HG02642 (cell line): ENCODE measurements at regions not wholly inside any gene's neighbourhood (a gene's known extent, or its start where the extent isn't known, plus 50 kb on each side); places are given as distances from the start of the nearest gene placed in this dataset.

Experiments
- ATAC-seq: cut with Tn5 transposase; IDR thresholded peaks from one replicate; pipeline ENCODE4 v1.9.1; 2021; ENCODE audit warnings: mild to moderate bottlenecking; ENCODE audit not compliant: unreplicated experiment, poor library complexity

DNA sequence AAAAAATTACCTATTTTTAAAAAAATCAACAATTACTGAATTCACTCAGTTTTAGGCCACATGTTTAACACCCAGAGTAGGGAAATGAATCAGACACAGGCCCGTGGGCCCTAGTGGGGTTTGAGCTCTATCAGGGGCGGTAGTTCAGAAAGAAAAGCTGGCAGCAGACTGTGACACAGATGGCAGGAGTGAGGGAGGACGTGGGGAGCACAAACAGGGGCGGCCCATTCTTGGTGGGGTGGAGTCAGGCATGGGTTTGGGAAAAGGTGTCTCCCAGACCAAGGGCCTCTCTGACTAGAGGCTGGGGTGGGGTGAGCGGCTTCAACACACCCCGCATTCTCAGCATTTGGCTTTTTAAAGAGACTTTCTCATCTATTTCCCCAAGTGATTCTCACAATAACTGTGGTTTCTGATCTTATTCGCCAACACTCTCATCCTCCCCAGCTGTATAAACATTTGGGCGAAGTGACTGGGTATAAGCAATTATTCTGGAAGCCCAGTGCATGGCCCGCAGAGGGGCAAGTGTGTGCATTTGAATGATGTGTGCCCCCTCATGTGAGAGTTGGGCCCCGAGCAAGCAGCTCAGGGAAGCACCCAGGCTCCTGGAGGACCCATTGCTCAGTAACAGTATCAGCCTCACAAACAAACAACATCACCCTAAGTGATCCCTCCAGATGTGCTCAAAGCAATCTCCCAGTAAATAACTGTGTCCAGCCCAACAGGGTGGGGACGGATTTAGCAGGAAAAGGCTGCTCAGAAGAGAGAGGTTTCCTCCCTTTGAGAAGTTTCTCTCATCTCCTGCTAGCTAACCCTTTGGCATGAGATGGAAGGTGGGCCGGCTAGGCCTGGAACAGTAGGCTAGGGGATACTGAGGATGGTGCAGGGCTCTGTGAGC is 437.6 kb upstream of the ZMIZ1 start:
- ATAC-seq, result no peak

DNA sequence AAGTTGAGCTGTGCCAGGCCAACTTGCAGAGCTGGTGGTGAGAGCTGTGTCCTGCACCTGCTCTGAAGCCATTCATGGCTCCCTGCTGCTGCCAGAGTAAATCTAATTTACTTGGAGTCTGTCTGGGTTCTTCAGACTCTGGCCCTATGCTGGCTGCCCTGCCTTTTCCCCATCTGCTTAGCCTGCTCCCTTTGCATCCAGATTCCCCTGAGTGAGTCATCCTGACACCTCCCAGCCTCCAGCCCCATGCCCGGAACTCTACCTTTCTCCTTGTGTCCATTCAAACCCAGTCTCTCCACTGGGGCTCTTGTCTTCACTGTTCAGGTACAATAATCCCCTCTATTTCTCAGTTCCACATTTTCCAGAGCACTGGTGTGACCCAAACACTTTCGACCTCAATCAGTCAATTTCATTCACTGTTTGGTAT is 434.4 kb upstream of the ZMIZ1 start:
- no peak for ATAC-seq

DNA sequence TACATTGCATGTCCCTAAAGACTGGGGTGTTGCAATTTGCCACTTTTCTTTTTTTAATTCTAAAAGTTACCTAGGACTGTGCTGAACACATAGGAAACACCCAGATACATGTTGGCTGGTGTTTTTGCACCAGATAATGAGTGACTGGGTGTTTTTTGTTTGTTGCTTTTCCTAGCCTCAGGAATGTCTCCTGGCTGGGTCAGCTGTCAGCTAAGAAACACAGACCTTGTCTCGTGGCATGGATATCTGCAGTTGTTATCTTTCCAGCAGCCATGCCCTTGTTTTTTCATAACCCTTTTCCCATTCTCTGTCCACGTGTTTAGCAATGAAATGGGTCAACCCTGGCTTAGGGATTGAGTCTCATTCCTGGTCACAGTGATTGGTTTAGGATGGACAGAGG is 433.9 kb upstream of the ZMIZ1 start:
- no peak for ATAC-seq

DNA sequence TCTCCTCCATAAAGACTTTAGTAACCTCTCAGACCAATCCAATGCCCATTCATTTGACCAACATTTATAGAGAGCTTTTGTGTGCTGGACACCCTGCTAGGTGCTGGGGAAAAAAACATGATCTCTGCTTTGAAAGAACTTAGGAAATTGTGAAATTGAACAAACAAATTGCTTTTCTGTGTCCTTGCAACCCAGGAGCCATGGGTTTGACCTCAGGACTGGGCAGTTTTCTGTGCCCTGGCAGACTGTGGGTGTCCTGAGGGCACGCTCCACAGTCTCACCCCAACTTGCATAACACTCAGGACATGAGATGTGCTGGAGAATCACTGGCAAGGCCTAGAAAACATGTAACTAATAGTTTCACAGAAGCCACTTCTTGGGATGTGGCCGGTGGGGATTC is 429.1 kb upstream of the ZMIZ1 start:
- no peak for ATAC-seq

DNA sequence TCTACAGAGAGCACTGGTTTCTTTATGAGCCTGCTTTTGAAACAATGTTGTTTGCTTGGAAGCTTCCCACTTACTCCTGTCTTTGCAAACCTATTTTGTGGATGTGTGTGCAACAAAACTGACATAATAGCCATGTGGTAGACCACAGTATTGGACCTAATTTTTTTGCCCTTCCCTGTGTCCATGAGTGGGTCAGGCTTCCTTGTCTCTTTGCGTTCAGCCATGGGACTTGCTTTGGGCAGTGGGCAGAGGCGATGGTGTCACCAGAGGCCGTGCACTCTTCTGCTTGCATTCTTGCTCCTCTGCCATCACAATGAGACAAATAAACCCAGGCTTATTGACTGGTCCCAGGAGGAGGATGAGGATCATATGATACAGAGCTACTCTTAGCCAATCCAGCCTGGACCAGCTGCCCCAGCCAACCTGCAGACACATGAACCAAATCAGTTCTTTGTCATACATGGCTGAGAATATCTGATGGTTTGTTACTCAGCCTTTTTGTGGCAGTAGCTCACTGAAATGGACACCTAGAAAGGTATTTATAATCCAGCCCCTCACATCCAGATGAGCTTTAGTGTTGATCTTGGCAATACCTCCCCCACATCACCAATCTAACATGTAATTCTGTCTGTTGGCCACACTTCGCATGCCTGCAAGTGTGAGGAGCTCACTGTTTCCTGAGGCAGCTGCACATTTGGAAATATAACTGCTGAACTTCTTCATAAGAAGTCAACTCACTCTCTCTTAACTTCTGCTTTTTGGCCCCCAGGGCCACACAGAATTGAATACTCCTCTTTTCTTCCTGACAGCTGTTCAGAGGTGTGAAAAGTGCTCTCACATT is 427.8 kb upstream of the ZMIZ1 start:
- no peak for ATAC-seq

DNA sequence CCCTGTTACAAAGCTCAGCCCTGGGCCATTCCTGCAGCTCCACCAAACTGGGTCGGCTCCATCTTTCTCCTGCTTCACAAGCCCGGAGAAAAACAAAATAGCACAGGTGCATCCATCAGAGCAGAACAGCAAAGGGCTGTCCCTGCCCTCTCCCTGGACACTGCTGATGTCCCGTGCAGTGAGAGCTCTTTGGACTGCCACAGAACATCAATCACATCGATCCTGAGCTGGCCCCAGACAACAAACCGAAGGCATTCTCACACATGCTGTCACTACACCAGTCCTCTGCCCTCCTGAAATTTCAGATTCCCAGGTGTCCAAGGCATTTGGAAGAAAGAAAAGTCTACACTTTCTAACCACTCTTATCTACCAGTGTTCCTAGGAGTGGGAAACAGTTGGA is 427.1 kb upstream of the ZMIZ1 start:
- ATAC-seq, result no peak

DNA sequence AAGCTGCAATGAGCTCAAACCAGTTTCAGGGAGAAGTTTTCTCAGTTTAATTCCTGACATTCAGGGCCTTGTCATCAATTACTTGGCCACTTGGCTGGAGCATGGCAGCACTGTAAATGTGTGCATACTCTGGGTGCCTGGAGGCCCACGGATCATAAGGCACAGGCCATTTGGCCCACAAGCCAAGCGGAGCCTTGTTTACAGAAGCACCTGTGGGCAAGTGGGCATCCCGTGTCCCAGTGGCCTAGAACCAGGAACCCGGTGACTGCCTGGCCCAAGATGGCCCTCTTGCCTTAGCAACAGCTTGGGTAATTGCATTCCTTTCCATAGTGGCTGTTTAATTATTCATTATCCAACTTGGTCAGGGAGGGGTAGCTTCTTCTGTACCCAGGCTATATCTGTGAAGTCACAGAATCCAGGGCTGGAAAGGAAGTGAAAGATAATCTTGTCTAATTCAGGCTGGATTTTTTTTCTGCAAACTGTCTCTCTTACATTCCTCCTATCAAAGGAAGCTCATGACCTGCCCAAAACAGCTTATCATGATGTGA is 426.4 kb upstream of the ZMIZ1 start:
- no peak for ATAC-seq

DNA sequence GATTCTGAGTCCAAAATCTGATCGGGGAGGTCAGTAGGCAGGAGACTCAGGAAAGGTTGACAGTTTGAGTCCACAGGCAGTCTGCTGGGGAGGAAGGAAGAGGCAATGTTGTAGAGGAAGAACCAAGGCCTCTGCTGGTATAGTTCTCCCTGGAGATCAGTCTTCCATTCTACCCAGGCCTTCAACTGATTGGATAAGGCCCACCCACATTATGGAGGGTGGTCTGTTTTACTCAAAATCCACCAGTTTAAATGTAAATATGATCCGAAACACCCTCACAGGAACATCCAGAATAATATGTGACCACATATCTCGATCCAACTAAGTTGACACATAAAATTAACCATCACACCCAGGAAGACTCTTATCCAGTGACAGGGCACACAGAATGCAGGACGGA is 425.3 kb upstream of the ZMIZ1 start:
- no peak for ATAC-seq

DNA sequence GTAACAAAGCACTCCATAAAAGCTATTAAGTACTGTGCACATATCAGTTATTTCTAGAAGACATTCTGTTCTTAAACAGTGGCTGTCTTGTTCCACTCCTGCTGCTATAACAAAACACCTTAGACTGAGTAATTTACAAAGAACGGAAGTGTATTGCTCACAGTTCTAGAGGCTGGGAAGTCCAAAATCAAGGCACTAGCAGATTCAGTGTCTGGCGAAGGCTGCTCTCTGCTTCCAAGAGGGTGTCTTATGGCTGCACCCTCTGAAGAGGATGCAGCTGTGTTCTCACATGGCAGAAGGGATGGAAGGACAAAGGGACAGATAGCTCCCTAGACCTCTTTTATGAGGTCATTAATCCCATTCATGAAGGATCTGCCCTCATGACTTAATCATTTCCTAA is 424.2 kb upstream of the ZMIZ1 start:
- ATAC-seq, result no peak

DNA sequence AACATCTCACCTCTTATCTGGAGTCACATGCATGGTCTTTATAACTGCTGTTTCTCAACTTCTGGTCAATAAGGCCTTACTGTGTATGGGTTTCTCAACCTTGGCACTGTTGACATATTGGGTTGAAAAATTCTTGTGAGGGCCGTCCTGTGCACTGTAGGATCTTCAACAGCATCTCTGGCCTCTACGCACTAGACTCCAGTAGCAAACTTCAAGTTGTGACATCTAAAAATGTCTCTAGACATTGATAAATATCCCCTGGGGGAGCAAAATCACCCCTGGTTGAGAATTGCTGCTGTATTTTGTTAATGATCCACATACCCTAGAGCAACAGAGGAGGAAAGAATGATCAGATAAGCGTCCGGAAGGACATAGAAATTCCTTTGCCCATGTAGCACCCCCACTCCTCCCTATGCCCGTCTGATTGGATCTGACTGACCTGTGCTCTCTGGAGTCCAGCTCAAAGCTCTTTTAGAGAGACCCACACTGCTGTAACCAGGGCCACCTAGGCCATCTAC is 423.5 kb upstream of the ZMIZ1 start:
- no peak for ATAC-seq

DNA sequence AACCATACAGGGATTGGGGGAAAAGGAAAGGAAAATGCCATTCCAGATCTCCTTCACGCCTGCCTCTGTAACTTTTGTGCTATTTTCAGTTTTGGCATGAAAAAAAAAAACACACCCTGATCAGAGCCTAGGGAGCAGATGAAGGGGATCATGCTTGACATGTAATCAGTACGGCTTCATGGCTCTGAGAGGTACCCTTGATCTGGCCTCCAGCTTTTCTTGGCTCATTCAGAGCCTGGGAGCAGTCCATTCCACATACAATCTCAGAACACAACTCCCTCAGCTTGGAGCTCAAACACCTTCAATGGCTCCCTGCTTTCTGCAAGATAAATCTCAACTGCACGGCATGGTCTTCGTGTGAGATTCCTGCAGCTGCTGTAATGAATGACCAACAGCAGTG is 422.8 kb upstream of the ZMIZ1 start:
- no peak for ATAC-seq

DNA sequence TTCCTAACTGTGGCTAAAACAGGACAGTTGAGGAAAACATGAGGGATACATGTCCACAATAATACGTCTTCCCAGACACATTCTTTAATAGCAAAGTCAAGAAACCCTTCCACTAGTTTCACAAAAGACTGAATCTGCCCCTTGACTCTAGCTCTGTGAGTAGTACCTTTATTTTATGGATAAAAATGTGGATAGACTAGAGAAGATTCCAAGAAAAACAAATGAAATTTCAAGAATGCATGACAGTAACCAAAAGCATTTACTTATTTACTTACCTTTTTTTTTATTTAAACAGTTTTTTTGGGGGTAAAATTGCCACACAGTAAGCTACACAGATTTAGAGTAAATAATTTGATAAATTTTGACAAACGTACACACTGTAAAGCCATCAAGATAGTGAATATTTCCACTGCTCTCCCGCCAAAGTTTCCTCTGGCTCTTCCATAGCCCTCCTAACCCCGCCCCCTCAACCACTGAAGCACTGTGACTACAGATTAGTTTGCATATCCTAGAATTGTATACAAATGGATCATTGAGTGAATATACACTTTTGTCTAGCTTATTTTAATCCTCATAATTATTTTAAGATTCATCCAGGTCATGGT is 420.4 kb upstream of the ZMIZ1 start:
- no peak for ATAC-seq

DNA sequence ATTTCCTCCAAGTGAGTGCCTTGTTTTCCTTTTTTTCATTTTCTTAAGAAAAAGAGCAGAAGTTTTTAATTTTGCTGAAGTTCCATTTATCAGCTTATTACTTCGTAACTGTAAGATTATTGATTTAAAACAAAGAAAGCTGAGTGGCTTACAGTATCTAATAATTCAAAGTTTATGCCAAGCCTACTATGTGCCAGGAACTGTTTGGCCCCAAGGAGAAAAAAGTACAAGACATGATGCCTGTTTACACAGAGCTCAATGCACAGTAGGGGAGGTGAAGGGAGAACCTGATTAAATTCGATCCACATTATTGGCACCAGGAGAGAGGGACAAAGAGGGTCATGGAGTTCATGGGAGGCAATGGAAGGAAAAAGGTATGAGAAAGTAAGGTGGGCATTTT is 419.3 kb upstream of the ZMIZ1 start:
- no peak for ATAC-seq

DNA sequence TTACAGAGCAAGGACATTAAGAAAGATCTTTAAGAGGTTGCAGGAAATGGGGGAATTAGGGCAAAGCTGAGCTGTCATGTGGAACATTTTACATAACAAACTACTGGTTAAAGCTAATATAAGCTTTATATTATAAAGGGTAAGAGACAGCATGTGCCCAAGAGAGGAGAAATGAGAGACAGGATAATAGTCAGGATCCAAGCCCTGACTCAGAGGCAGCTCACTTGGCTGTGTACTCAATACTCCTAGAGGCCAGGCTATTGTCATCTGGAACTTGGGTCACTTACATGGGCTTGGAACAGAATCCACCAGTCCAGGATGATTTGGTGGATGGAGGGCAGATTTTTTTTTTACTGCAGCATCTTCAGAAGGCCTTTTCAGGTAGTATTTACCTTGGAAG is 418.6 kb upstream of the ZMIZ1 start:
- ATAC-seq, result no peak

DNA sequence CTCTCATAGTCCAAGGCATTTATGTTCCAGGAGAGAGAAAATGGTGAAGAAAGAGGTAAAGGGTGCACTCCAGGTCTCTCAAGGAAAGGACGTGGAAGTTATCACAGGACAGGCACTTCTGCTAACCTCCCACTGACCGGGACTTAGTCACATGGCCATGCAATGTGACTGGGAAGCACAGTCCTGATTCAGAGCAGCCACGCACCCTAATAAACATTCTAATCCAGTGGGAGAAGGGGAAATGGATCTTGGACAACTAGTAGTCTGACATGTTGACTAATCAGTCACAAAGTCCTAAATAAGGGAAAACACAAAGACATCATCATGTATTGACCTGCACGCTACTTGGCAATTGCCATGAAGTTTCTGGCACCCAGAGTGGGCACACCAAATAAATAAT is 417.5 kb upstream of the ZMIZ1 start:
- no peak for ATAC-seq

DNA sequence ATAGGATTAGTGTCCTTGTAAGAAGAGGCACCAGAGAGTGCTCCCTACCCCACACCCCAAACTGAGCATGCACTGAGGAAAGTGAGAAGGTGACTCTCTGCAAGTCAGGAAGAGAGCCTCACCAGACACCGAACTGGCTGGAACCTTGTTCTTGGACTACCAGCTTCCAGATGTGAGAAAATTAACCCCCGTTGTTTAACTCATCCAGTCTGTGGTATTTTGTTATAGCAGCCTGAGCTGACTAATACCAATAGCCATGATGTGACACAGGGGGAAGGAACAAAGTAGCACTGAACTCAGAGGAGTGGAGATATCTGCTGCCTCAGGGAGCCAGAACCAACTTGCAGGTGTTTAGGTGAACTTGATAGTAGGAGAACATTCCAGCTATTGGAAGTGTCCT is 415.2 kb upstream of the ZMIZ1 start:
- ATAC-seq, result no peak

DNA sequence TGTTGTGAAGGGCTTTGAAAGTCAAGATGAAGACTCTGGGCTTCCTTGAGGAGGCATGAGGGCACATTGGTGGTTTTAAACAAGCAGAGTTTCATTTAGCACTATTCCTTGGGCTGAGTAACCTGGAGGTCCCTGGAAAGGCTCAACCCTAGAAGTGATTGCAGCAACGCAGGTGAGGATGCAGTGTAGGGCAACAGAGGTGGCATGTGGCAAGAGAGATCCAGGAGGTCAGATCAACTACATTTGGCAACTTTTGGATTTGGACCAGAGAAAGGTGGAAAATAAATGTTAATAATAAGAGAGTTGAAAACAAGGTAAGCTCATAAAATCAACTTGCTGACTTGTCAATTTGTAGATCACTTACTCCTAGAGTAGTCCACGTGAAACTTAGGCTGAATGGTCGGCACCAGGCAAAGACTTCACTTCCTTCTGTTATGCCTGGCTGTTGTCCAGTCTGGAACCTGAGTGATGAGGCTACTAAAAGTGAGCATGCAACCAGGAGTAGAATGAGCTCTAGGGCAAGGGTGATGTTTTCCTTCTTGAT is 414.6 kb upstream of the ZMIZ1 start:
- no peak for ATAC-seq

DNA sequence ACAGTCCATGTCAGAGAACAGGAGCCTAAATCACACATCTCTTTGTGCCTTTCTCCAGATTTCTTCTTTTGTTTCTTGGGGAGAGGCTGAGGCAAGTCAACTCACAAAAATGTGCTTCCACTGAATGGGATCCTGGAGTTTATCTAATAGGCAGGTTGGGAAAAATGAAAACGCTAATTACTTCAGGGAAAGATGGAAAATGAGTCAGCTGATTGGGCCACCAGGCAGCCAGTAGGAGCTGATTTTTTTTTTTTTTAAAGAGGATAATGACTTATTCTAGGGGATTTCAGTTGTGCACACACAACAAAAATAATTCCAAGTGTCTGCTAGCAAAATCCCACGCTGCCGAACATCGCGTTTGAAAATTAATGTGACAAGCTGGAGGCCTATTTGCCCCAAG is 412.8 kb upstream of the ZMIZ1 start:
- ATAC-seq, result no peak

DNA sequence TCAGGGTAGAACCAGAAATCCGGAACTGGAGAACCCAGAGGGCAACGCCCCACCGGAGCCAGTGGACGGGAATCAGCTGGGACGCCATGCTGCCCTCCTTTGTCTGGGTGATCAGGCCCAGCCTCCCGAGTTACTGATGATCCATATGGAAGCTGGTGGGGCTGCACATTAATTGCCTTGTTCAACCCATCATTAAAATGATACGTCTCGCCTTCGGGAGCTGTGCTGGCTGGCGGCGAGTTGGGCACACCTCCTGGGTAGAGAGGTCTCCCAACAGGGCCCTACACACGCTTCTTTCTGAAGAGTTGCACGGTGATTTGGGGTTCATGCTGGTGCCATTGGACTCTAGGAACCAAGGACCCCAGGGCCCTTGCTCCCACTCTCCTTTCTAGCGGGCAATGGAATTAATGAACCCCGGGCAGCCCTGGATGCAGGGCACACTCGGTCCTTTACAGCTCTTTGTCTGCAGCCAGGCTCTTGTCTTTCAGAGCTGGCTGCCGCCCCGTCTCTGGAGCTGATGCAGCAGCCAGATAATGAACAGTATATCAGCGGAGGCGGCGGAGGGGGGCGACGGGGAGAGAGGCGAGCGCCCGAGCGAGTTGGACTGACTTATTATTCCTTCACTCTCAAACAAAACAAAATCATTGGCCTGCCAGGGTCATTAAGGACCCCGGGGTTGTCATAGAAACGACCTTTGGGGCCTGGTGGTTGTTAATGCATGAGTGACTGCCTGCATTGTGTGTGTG is 412.2 kb upstream of the ZMIZ1 start:
- no peak for ATAC-seq
